ENCODE measurements at regions not wholly inside any gene's neighbourhood (a gene's known extent, or its start where the extent isn't known, plus 50 kb on each side); places are given as distances from the start of the nearest gene placed in this dataset.

DNA sequence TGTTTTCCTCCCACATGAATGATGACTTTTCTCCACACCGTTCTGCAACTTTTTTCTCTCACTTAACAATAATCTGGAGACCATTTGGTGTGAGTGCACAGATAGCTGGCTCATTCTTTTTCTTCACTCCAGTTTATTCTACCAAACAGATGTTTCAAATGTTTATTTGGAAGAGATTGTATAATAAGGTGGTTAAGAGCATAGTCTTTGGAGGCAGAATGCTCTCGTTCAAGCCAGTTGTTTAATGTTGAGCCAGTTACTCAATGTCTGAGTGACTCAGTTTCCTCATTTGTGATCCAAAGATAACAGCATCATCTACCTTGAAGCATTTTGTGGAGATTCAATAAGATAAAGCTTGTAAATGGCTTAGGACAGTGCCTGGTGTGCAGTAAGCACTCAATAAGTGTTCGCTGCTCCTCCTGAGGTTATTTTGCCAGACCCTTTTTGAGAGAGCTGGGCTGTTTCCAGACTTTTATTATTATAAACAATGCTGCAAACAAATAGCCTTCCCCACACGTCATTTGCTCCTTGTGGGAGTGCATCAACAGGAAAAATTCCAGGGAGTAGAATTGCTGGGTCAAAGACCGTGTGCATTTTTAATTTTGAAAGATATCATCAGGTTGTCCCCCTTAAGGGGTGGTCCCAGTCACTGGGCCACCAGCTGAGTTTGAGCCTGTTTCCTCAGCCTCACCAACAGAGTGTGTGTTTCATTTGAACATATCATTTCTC is 70.6 kb downstream of the VEGFA start:
- no peak for DNase-seq

DNA sequence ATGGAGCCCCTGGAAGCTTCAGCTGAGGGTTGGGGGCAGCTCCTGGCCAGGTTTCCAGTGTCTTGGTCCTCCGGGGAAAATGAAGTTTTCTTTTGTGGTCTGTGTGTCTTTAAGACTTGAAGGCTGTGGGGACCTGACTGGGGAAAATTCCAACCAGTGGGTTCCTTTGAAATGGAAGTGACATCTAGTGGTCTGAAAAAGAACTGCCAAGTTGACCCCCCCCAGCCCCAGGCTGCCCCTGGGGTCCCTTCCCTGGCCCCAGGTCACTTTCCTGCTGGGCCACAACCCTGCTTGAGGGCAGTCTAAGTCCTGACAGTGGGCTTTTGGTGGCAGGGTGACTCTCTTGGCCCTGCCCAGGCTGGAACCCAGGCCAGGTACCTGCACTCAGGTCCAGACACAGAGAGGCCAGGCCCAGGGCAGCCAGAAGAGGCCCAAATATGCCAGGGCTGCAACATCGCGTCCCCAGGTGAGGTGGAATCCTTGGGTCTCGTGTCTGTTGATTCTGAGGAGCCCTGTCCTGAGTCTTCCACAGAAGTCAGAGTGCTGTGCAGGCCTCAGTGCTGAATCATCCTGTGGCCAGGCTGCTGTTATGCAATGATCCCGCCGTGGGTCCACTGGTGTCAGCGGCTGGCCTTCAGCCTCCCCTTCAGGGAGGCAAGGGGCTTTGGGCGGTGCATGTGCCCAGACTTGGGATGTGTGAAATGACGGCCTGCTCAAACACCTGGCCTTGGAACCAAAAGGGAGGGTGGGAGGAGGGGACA is 68.4 kb downstream of the VEGFA start:
- no peak for DNase-seq

DNA sequence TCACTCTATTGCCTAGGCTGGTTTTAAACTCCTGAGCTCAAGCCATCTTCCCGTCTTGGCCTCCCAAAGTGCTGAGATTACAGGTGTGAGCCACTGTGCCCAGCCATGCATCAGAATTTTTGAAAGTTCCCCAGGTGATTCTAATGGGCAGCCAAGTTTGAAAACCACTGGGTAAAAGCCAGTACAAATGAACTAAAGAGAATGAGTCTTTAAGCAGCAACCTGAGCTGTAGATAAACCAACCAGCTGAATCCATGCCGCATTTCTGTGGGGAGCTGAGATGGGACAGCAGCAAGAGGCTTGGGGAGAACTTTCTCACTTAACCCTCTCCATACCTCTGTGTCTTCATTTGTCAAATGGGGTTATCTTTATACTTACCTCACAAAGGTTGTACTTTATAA is 67.5 kb downstream of the VEGFA start:
- no peak for DNase-seq

DNA sequence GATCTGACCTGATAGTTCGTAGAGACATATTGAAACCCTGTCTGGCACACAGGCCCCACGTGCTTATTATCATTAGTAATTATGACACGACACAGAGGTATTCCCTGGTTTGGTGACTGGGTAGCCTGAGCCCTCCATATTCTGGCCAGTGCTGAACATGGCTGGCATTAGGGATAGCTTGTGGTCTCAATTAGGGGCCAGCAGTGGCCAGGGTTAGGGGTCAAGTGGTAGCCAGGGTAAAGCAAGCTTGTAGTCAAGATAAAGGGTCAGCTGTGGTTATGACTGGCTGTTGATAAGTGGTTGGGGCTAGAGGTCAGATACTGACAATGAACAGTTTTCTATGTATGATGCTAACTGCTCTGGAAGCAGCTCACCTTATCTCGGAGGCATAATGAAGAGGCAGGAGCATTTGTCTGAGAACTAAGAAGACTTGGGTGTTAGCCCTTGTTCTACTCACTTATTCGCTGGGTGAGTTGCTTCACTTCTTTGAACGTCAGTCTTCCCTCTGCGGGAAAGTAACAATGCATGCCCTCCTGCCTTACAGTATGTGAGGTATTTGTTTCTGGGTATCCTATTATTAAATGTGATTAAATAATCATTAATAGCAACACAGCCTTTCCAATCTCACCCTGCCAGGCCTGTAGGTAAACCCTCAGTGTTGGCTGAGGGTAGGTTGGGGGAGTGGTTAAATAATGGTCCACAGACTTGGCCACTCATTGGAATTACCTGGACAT is 66.7 kb downstream of the VEGFA start:
- DNase-seq: no peak

Data from GOT3 (cell line).